ENCODE measurements at regions not wholly inside any gene's neighbourhood (a gene's known extent, or its start where the extent isn't known, plus 50 kb on each side); places are given as distances from the start of the nearest gene placed in this dataset.

DNA sequence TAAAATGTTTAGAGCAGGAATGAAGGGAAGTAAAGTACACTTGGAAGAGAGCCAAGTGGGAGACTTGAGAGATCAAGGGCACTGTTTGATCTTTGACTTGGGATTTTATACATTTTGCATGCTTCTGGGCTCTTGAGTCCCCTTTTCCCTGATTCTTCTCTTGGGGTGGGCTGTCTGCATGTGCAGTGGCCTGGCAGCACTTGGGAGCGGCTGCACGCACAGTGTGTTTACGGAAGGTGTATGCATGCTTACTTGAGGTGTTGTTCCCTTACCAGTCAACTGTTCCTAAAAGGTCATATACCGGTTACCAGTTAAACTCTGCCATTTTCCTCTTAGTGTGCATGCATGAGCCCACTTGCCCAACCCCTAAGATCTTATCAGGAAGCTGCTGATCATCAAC is 377.7 kb downstream of the CYLC2 start:
- H3F3A ChIP-seq (ENCODE audit: insufficient read depth, low read length), result no peaks in the 10 kb centered on the region
- H3K4me1 ChIP-seq (ENCODE audit: insufficient read depth, low read length, severe bottlenecking), result no peaks in the 10 kb centered on the region
- no peaks in the 10 kb centered on the region for H4K20me1 ChIP-seq (ENCODE audit: insufficient read depth, low read length)
- H3K9me2 ChIP-seq (ENCODE audit: low read depth, low read length), result no peaks in the 10 kb centered on the region
- H3K4me2 ChIP-seq (ENCODE audit: low read length), result no peak overlapping the region
- H3K27me3 ChIP-seq (ENCODE audit: insufficient read depth, low read length), result no peaks in the 10 kb centered on the region
- H3K9ac ChIP-seq (ENCODE audit: low read length), result no peak overlapping the region
- H3K36me3 ChIP-seq (ENCODE audit: insufficient read depth, low read length), result no peaks in the 10 kb centered on the region
- no peak overlapping the region for H3K27ac ChIP-seq (ENCODE audit: low read depth, low read length, poor library complexity, severe bottlenecking)
- TF ChIP-seq CTCF (IDR thresholded peaks at IDR 0.05; ENCODE audit: low read length) (no peak), EZH2 (IDR thresholded peaks at IDR 0.05; ENCODE audit: borderline replicate concordance, low read length) (no peak)
- H3K4me3 ChIP-seq (ENCODE audit: low read depth, low read length, poor library complexity, severe bottlenecking), result no peak overlapping the region
- H3K9me3 ChIP-seq (ENCODE audit: low read length), result no peaks in the 10 kb centered on the region
- no peak overlapping the region for H2AFZ ChIP-seq (ENCODE audit: low read length)
- H3K79me2 ChIP-seq (ENCODE audit: insufficient read depth, low read length), result no peaks in the 10 kb centered on the region

DNA sequence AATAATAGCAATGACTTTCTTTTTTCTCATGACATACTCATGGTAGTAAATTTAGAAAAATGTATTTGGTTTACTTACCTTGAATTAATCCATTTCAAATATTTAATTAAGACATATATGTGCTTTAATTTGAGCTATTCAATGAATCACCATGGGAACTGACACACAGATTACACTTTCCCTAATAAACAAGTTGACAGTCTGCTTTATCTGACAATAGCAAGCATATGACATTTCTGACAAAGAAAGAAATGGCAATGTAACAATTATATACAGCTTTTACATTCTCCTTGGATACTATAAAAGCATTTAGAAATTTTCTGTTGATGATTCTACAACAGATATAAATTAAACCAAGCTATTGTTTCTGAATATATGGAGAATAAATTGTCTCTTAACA is 382.5 kb downstream of the CYLC2 start:
- no peaks in the 10 kb centered on the region for H3F3A ChIP-seq (ENCODE audit: insufficient read depth, low read length)
- H3K4me1 ChIP-seq (ENCODE audit: insufficient read depth, low read length, severe bottlenecking), result no peaks in the 10 kb centered on the region
- TF ChIP-seq CTCF (IDR thresholded peaks at IDR 0.05; ENCODE audit: low read length), result no peak
- no peaks in the 10 kb centered on the region for H3K36me3 ChIP-seq (ENCODE audit: insufficient read depth, low read length)
- H3K4me3 ChIP-seq (ENCODE audit: low read depth, low read length, poor library complexity, severe bottlenecking), result no peak overlapping the region
- H3K9me2 ChIP-seq (ENCODE audit: low read depth, low read length), result no peaks in the 10 kb centered on the region
- no peaks in the 10 kb centered on the region for H4K20me1 ChIP-seq (ENCODE audit: insufficient read depth, low read length)
- H3K4me2 ChIP-seq (ENCODE audit: low read length), result no peak overlapping the region
- no peaks in the 10 kb centered on the region for H3K27me3 ChIP-seq (ENCODE audit: insufficient read depth, low read length)
- no peak overlapping the region for H3K9ac ChIP-seq (ENCODE audit: low read length)
- H3K27ac ChIP-seq (ENCODE audit: low read depth, low read length, poor library complexity, severe bottlenecking), result no peak overlapping the region
- no peaks in the 10 kb centered on the region for H3K79me2 ChIP-seq (ENCODE audit: insufficient read depth, low read length)
- H3K9me3 ChIP-seq (ENCODE audit: low read length), result no peaks in the 10 kb centered on the region
- H2AFZ ChIP-seq (ENCODE audit: low read length), result no peak overlapping the region

GRCh38 chr9:103397868-103398600 is 402.9 kb downstream of the CYLC2 start:
- H2AFZ ChIP-seq (ENCODE audit: low read length), result no peak overlapping the region
- H3K9me2 ChIP-seq (ENCODE audit: low read depth, low read length), result no peaks in the 10 kb centered on the region
- TF ChIP-seq CTCF (IDR thresholded peaks at IDR 0.05; ENCODE audit: low read length), result peak; percentile 71
- no peak for TF ChIP-seq EZH2 (IDR thresholded peaks at IDR 0.05; ENCODE audit: borderline replicate concordance, low read length)
- no peaks in the 10 kb centered on the region for H3K36me3 ChIP-seq (ENCODE audit: insufficient read depth, low read length)
- no peaks in the 10 kb centered on the region for H3K4me1 ChIP-seq (ENCODE audit: insufficient read depth, low read length, severe bottlenecking)
- H3K79me2 ChIP-seq (ENCODE audit: insufficient read depth, low read length), result no peaks in the 10 kb centered on the region
- H3K4me2 ChIP-seq (ENCODE audit: low read length), result no peak overlapping the region
- H3K27me3 ChIP-seq (ENCODE audit: insufficient read depth, low read length), result no peaks in the 10 kb centered on the region
- no peak overlapping the region for H3K4me3 ChIP-seq (ENCODE audit: low read depth, low read length, poor library complexity, severe bottlenecking)
- no peaks in the 10 kb centered on the region for H3K9me3 ChIP-seq (ENCODE audit: low read length)
- no peaks in the 10 kb centered on the region for H3F3A ChIP-seq (ENCODE audit: insufficient read depth, low read length)
- no peak overlapping the region for H3K27ac ChIP-seq (ENCODE audit: low read depth, low read length, poor library complexity, severe bottlenecking)
- no peaks in the 10 kb centered on the region for H4K20me1 ChIP-seq (ENCODE audit: insufficient read depth, low read length)
- H3K9ac ChIP-seq (ENCODE audit: low read length), result no peak overlapping the region
